ENCODE measurements at regions not wholly inside any gene's neighbourhood (a gene's known extent, or its start where the extent isn't known, plus 50 kb on each side); places are given as distances from the start of the nearest gene placed in this dataset.

DNA sequence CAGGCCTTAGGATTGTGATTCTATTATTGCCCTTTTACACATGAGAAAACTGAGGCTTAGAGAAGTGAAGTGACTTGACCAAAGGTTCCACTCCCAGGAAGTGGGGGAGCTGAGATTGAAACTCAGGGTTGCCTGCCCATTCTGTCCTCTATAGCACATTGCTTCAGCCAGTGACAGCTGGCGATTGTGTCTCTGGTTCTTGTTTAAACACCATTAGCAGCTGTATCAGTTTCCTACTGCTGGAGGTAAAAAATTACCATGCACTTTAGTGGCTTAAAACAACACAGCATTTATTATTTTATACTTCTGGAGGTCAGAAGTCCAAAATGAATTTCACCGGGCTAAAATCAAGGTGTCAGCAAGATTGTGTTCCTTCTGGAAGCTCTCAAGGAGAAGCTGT, 205.8 kb upstream of the MAMLD1 start:
- TF ChIP-seq, protein P1, sequence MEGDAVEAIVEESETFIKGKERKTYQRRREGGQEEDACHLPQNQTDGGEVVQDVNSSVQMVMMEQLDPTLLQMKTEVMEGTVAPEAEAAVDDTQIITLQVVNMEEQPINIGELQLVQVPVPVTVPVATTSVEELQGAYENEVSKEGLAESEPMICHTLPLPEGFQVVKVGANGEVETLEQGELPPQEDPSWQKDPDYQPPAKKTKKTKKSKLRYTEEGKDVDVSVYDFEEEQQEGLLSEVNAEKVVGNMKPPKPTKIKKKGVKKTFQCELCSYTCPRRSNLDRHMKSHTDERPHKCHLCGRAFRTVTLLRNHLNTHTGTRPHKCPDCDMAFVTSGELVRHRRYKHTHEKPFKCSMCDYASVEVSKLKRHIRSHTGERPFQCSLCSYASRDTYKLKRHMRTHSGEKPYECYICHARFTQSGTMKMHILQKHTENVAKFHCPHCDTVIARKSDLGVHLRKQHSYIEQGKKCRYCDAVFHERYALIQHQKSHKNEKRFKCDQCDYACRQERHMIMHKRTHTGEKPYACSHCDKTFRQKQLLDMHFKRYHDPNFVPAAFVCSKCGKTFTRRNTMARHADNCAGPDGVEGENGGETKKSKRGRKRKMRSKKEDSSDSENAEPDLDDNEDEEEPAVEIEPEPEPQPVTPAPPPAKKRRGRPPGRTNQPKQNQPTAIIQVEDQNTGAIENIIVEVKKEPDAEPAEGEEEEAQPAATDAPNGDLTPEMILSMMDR (IDR thresholded peaks at IDR 0.05; ENCODE audit: low read length): no peak
- TF ChIP-seq EZH2phosphoT487 (IDR thresholded peaks at IDR 0.05; ENCODE audit: low read length): no peak
- TF ChIP-seq EZH2 (optimal IDR thresholded peaks at IDR 0.05; ENCODE audit: low read depth, low read length): no peak

Data from MM.1S (cell line).